ES-I3 (cell line): ENCODE measurements at regions not wholly inside any gene's neighbourhood (a gene's known extent, or its start where the extent isn't known, plus 50 kb on each side); places are given as distances from the start of the nearest gene placed in this dataset.
"Not testable (repeated sequence)": the region's sequence is repeated elsewhere in the genome, so short reads cannot be mapped to it uniquely, and the experiment has no call there.

Experiments
- H3K36me3 ChIP-seq: 2 replicates; pipeline ENCODE4 v1.6.1; 2013; ENCODE audit warnings: mild to moderate bottlenecking, low read length, control low read depth, moderate library complexity; ENCODE audit not compliant: insufficient read depth
- H3K4me1 ChIP-seq: 2 replicates; pipeline ENCODE4 v1.6.1; 2013; ENCODE audit warnings: mild to moderate bottlenecking, control low read depth, low read length; ENCODE audit not compliant: insufficient read depth
- H3K9ac ChIP-seq: 2 replicates; pipeline ENCODE4 v1.6.1; 2013; ENCODE audit warnings: low read depth, mild to moderate bottlenecking, low read length, moderate library complexity
- H3K9me3 ChIP-seq: 2 replicates; pipeline ENCODE4 v1.6.1; 2013; ENCODE audit warnings: mild to moderate bottlenecking, low read length, moderate library complexity; ENCODE audit not compliant: control insufficient read depth, insufficient read depth

GRCh38 chr6:8642854-8643253 is 207.5 kb upstream of the SLC35B3 start:
- Histone ChIP-seq H3K9ac (no peak overlapping the region), H3K4me1 (no peaks in the 10 kb centered on the region), H3K9me3 (no peaks in the 10 kb centered on the region), H3K36me3 (no peaks in the 10 kb centered on the region)

- Histone ChIP-seq H3K9ac (no peak overlapping the region), H3K36me3 (no peaks in the 10 kb centered on the region), H3K9me3 (no peaks in the 10 kb centered on the region), H3K4me1 (no peaks in the 10 kb centered on the region)
Observed at GRCh38 chr6:8642131-8642530, 206.8 kb upstream of the SLC35B3 start.

- no peaks in the 10 kb centered on the region for H3K9me3 ChIP-seq
Observed at GRCh38 chr6:8639928-8640649, 204.7 kb upstream of the SLC35B3 start.

GRCh38 chr6:8637896-8638597 is 202.7 kb upstream of the SLC35B3 start:
- H3K9me3 ChIP-seq, result no peaks in the 10 kb centered on the region
- H3K9ac ChIP-seq, result no peak overlapping the region
- no peaks in the 10 kb centered on the region for H3K36me3 ChIP-seq
- H3K4me1 ChIP-seq, result no peaks in the 10 kb centered on the region; the same call in 1 of the 2 replicates

More at GRCh38 chr6:8639928-8640649, 204.7 kb upstream of the SLC35B3 start:
- Histone ChIP-seq H3K36me3 (no peaks in the 10 kb centered on the region), H3K4me1 (no peaks in the 10 kb centered on the region), H3K9ac (no peak overlapping the region)

GRCh38 chr6:8633762-8634161 is 198.4 kb upstream of the SLC35B3 start:
- Histone ChIP-seq H3K4me1 (no peaks in the 10 kb centered on the region; the same call in 1 of the 2 replicates), H3K36me3 (no peaks in the 10 kb centered on the region), H3K9me3 (no peaks in the 10 kb centered on the region), H3K9ac (no peak overlapping the region)

GRCh38 chr6:8628736-8629135 is 193.4 kb upstream of the SLC35B3 start:
- no peaks in the 10 kb centered on the region; the same call in 1 of the 2 replicates for H3K4me1 ChIP-seq
- no peaks in the 10 kb centered on the region for H3K9me3 ChIP-seq
- H3K9ac ChIP-seq, result no peak overlapping the region
- H3K36me3 ChIP-seq, result no peaks in the 10 kb centered on the region

GRCh38 chr6:8628063-8628462 is 192.7 kb upstream of the SLC35B3 start:
- Histone ChIP-seq H3K9ac (no peak overlapping the region), H3K9me3 (no peaks in the 10 kb centered on the region), H3K36me3 (no peaks in the 10 kb centered on the region), H3K4me1 (no peaks in the 10 kb centered on the region; the same call in 1 of the 2 replicates)

GRCh38 chr6:8627085-8627861 is 191.9 kb upstream of the SLC35B3 start:
- Histone ChIP-seq H3K9me3 (no peaks in the 10 kb centered on the region), H3K9ac (no peak overlapping the region), H3K36me3 (no peaks in the 10 kb centered on the region), H3K4me1 (no peaks in the 10 kb centered on the region)

GRCh38 chr6:8624665-8625064 is 189.3 kb upstream of the SLC35B3 start:
- Histone ChIP-seq H3K9me3 (no peaks in the 10 kb centered on the region), H3K9ac (no peak overlapping the region), H3K4me1 (no peaks in the 10 kb centered on the region), H3K36me3 (no peaks in the 10 kb centered on the region)

GRCh38 chr6:8623441-8623840 is 188.1 kb upstream of the SLC35B3 start:
- no peak overlapping the region for H3K9ac ChIP-seq
- H3K36me3 ChIP-seq, result no peaks in the 10 kb centered on the region
- H3K9me3 ChIP-seq, result no peaks in the 10 kb centered on the region
- no peaks in the 10 kb centered on the region for H3K4me1 ChIP-seq

GRCh38 chr6:8619853-8620252 is 184.5 kb upstream of the SLC35B3 start:
- H3K4me1 ChIP-seq, result no peaks in the 10 kb centered on the region

GRCh38 chr6:8619408-8619807 is 184.1 kb upstream of the SLC35B3 start:
- H3K4me1 ChIP-seq, H3K9me3 ChIP-seq, H3K9ac ChIP-seq, H3K36me3 ChIP-seq: not testable (repeated sequence)

More at GRCh38 chr6:8619853-8620252, 184.5 kb upstream of the SLC35B3 start:
- Histone ChIP-seq H3K9ac (no peak overlapping the region), H3K36me3 (no peaks in the 10 kb centered on the region), H3K9me3 (no peaks in the 10 kb centered on the region)

GRCh38 chr6:8608737-8609136 is 173.4 kb upstream of the SLC35B3 start:
- H3K9ac ChIP-seq, result no peak overlapping the region
- H3K4me1 ChIP-seq, result no peaks in the 10 kb centered on the region
- no peaks in the 10 kb centered on the region for H3K36me3 ChIP-seq
- no peaks in the 10 kb centered on the region for H3K9me3 ChIP-seq

GRCh38 chr6:8589941-8590729 is 154.8 kb upstream of the SLC35B3 start:
- H3K9me3 ChIP-seq, result no peaks in the 10 kb centered on the region
- no peak overlapping the region for H3K9ac ChIP-seq
- H3K36me3 ChIP-seq, result no peaks in the 10 kb centered on the region
- H3K4me1 ChIP-seq, result no peaks in the 10 kb centered on the region; the same call in 1 of the 2 replicates
